HG03565 (cell line): ENCODE measurements at regions not wholly inside any gene's neighbourhood (a gene's known extent, or its start where the extent isn't known, plus 50 kb on each side); places are given as distances from the start of the nearest gene placed in this dataset.

ENCODE experiments used
- ATAC-seq: cut with Tn5 transposase; IDR thresholded peaks from one replicate; pipeline ENCODE4 v1.9.1; 2021; ENCODE audit warnings: mild to moderate bottlenecking, moderate library complexity; ENCODE audit not compliant: unreplicated experiment

GRCh38 chr11:45448561-45448960 is 162.4 kb upstream of the SYT13 start:
- no peak for ATAC-seq

GRCh38 chr11:45446998-45447397 is 160.9 kb upstream of the SYT13 start:
- no peak for ATAC-seq

- no peak for ATAC-seq
Measured at GRCh38 chr11:45446434-45446833, 160.3 kb upstream of the SYT13 start.

- ATAC-seq = no peak
Measured at GRCh38 chr11:45444796-45445195, 158.7 kb upstream of the SYT13 start.

GRCh38 chr11:45440111-45440510 is 154.0 kb upstream of the SYT13 start:
- ATAC-seq = no peak

- no peak for ATAC-seq
Measured at GRCh38 chr11:45436966-45437365, 150.8 kb upstream of the SYT13 start.

- no peak for ATAC-seq
Measured at GRCh38 chr11:45436118-45436517, 150.0 kb upstream of the SYT13 start.

GRCh38 chr11:45435706-45436105 is 149.6 kb upstream of the SYT13 start:
- no peak for ATAC-seq

GRCh38 chr11:45432910-45433309 is 146.8 kb upstream of the SYT13 start:
- no peak for ATAC-seq

- no peak for ATAC-seq
Measured at GRCh38 chr11:45432100-45432499, 146.0 kb upstream of the SYT13 start.

GRCh38 chr11:45431046-45432018 is 145.2 kb upstream of the SYT13 start:
- no peak for ATAC-seq

- ATAC-seq = no peak
Measured at GRCh38 chr11:45430361-45430760, 144.2 kb upstream of the SYT13 start.

- ATAC-seq = no peak
Measured at GRCh38 chr11:45429719-45430118, 143.6 kb upstream of the SYT13 start.

- no peak for ATAC-seq
Measured at GRCh38 chr11:45428541-45429230, 142.5 kb upstream of the SYT13 start.

- no peak for ATAC-seq
Measured at GRCh38 chr11:45428116-45428515, 142.0 kb upstream of the SYT13 start.

GRCh38 chr11:45424411-45425180 is 138.5 kb upstream of the SYT13 start:
- ATAC-seq = no peak

GRCh38 chr11:45423475-45424120 is 137.5 kb upstream of the SYT13 start:
- no peak for ATAC-seq

GRCh38 chr11:45423036-45423435 is 136.9 kb upstream of the SYT13 start:
- ATAC-seq = no peak

GRCh38 chr11:45414088-45414487 is 127.9 kb upstream of the SYT13 start:
- no peak for ATAC-seq

GRCh38 chr11:45413156-45413858 is 127.2 kb upstream of the SYT13 start:
- no peak for ATAC-seq
